Fibroblast of skin of back (primary cell): ENCODE measurements at regions not wholly inside any gene's neighbourhood (a gene's known extent, or its start where the extent isn't known, plus 50 kb on each side); places are given as distances from the start of the nearest gene placed in this dataset.

Experiments
- DNase-seq: peaks from one replicate; pipeline ENCODE4 v3.0.0-alpha.2; 2013

- peak; percentile 64 for DNase-seq
Observed at GRCh38 chr6:100267721-100268123, 197.0 kb downstream of the SIM1 start.

- DNase-seq: no peak
Observed at GRCh38 chr6:100266494-100267401, 198.0 kb downstream of the SIM1 start.

GRCh38 chr6:100262086-100262485, 202.6 kb downstream of the SIM1 start:
- DNase-seq: no peak

- DNase-seq: no peak
Observed at GRCh38 chr6:100261486-100261885, 203.2 kb downstream of the SIM1 start.

- DNase-seq: peak; percentile 75
Observed at GRCh38 chr6:100260584-100260983, 204.1 kb downstream of the SIM1 start.

- DNase-seq: no peak
Observed at GRCh38 chr6:100259865-100260264, 204.9 kb downstream of the SIM1 start.

- DNase-seq: no peak
Observed at GRCh38 chr6:100258752-100259151, 206.0 kb downstream of the SIM1 start.

- peak; percentile 83 for DNase-seq
Observed at GRCh38 chr6:100257793-100258395, 206.8 kb downstream of the SIM1 start.

- DNase-seq: no peak
Observed at GRCh38 chr6:100255701-100256100, 209.0 kb downstream of the SIM1 start.

- no peak for DNase-seq
Observed at GRCh38 chr6:100247123-100247522, 217.6 kb downstream of the SIM1 start.

GRCh38 chr6:100246206-100246605, 218.5 kb downstream of the SIM1 start:
- DNase-seq: no peak

GRCh38 chr6:100240798-100241197, 223.9 kb downstream of the SIM1 start:
- DNase-seq: no peak

- DNase-seq: peak; percentile 51
Observed at GRCh38 chr6:100237821-100238220, 226.9 kb downstream of the SIM1 start.

GRCh38 chr6:100236389-100236788, 228.3 kb downstream of the SIM1 start:
- DNase-seq: no peak

- DNase-seq: peak; percentile 40
Observed at GRCh38 chr6:100235631-100236030, 229.1 kb downstream of the SIM1 start.

GRCh38 chr6:100234625-100235024, 230.1 kb downstream of the SIM1 start:
- DNase-seq: no peak

- no peak for DNase-seq
Observed at GRCh38 chr6:100232781-100233573, 231.7 kb downstream of the SIM1 start.

GRCh38 chr6:100230953-100231316, 233.8 kb downstream of the SIM1 start:
- peak; percentile 76 for DNase-seq

- no peak for DNase-seq
Observed at GRCh38 chr6:100230115-100230952, 234.4 kb downstream of the SIM1 start.

GRCh38 chr6:100229512-100229911, 235.2 kb downstream of the SIM1 start:
- DNase-seq: no peak

- peak; percentile 69 for DNase-seq
Observed at GRCh38 chr6:100228834-100229441, 234.9 kb upstream of the MCHR2 start.

GRCh38 chr6:100228437-100228833, 234.4 kb upstream of the MCHR2 start:
- DNase-seq: no peak
